ENCODE measurements at regions not wholly inside any gene's neighbourhood (a gene's known extent, or its start where the extent isn't known, plus 50 kb on each side); places are given as distances from the start of the nearest gene placed in this dataset.

GRCh38 chr1:22290157-22290556 is 147.3 kb upstream of the WNT4 start:
- WGBS, 2 donors: 67 to 85% methylated on average over 8 of the region's 8 CpGs
- no peak overlapping the region for H3K4me3 ChIP-seq
- H3K4me1 ChIP-seq: no peaks in the 10 kb centered on the region
- H3K27me3 ChIP-seq: peaks cover 0 to 50% (median 15%) of the 10 kb centered on the region in 7 donors
- H3K36me3 ChIP-seq: no peaks in the 10 kb centered on the region
- TF ChIP-seq, protein P1, sequence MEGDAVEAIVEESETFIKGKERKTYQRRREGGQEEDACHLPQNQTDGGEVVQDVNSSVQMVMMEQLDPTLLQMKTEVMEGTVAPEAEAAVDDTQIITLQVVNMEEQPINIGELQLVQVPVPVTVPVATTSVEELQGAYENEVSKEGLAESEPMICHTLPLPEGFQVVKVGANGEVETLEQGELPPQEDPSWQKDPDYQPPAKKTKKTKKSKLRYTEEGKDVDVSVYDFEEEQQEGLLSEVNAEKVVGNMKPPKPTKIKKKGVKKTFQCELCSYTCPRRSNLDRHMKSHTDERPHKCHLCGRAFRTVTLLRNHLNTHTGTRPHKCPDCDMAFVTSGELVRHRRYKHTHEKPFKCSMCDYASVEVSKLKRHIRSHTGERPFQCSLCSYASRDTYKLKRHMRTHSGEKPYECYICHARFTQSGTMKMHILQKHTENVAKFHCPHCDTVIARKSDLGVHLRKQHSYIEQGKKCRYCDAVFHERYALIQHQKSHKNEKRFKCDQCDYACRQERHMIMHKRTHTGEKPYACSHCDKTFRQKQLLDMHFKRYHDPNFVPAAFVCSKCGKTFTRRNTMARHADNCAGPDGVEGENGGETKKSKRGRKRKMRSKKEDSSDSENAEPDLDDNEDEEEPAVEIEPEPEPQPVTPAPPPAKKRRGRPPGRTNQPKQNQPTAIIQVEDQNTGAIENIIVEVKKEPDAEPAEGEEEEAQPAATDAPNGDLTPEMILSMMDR (IDR thresholded peaks at IDR 0.05): no peak
- ATAC-seq (no peak), DNase-seq (no peak)
- intact Hi-C loops (cut with DNase I): no loop called here
- H3K9me3 ChIP-seq: peaks cover 0 to 10% (median 0%) of the 10 kb centered on the region in 11 donors
- H3K27ac ChIP-seq: no peak overlapping the region

DNA sequence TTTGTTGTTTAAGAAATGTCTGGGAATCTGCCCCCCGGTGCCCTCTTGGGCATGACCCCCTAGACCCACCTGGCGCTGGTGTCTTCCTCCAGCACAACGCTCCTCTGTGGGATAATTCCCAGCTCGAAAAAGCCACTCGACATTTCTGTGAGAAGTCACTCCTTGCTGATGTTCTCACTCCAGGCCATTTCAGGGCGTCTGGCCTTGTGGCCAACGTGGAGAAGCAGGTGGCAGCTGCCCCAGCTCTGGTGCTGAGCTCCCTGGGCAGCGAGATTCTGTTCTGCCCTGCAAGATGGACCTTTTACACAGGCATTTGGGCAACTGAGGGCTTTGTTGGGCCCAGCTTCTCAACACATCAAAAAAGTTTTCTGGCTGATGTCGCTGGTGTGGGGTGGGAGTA is 147.7 kb upstream of the WNT4 start:
- no peak for ATAC-seq
- intact Hi-C loops (cut with DNase I): no loop called here
- no peaks in the 10 kb centered on the region for H3K4me1 ChIP-seq
- DNase-seq: no peak
- H3K27me3 ChIP-seq: peaks cover 0 to 50% (median 15%) of the 10 kb centered on the region in 7 donors
- WGBS, 2 donors: 83 to 85% methylated on average over 9 of the region's 9 CpGs
- H3K9me3 ChIP-seq: peaks cover 0 to 10% (median 0%) of the 10 kb centered on the region in 11 donors
- H3K27ac ChIP-seq: no peak overlapping the region
- no peak overlapping the region for H3K4me3 ChIP-seq
- no peaks in the 10 kb centered on the region for H3K36me3 ChIP-seq
- TF ChIP-seq, protein P1 (IDR thresholded peaks at IDR 0.05): no peak

GRCh38 chr1:22291057-22291456 is 148.2 kb upstream of the WNT4 start:
- 70 to 75% methylated on average over 6 of the region's 6 CpGs for WGBS, 2 donors
- Histone ChIP-seq H3K27me3 (peaks cover 0 to 54% (median 17%) of the 10 kb centered on the region in 7 donors), H3K4me3 (no peak overlapping the region), H3K36me3 (no peaks in the 10 kb centered on the region), H3K27ac (no peak overlapping the region), H3K9me3 (peaks cover 0 to 10% (median 0%) of the 10 kb centered on the region in 11 donors), H3K4me1 (no peaks in the 10 kb centered on the region)
- no peak for DNase-seq
- intact Hi-C loops (cut with DNase I): no loop called here
- ATAC-seq: no peak
- TF ChIP-seq, protein P1 (IDR thresholded peaks at IDR 0.05): no peak

GRCh38 chr1:22291494-22291893 is 148.6 kb upstream of the WNT4 start:
- peaks cover 0 to 10% (median 0%) of the 10 kb centered on the region in 11 donors for H3K9me3 ChIP-seq
- H3K4me1 ChIP-seq: no peaks in the 10 kb centered on the region
- no peak overlapping the region for H3K4me3 ChIP-seq
- intact Hi-C loops (cut with DNase I): no loop called here
- no peak overlapping the region for H3K27ac ChIP-seq
- H3K27me3 ChIP-seq: peaks cover 0 to 59% (median 21%) of the 10 kb centered on the region in 7 donors
- no peaks in the 10 kb centered on the region for H3K36me3 ChIP-seq
- DNase-seq (no peak), ATAC-seq (no peak)
- TF ChIP-seq, protein P1 (IDR thresholded peaks at IDR 0.05): no peak
